ENCODE measurements at regions not wholly inside any gene's neighbourhood (a gene's known extent, or its start where the extent isn't known, plus 50 kb on each side); places are given as distances from the start of the nearest gene placed in this dataset.

GRCh38 chr2:199707593-199708185, 143.3 kb downstream of the FTCDNL1 start:
- TF ChIP-seq CTCF (IDR thresholded peaks at IDR 0.05) (no peak), POLR2AphosphoS5 (IDR thresholded peaks at IDR 0.05; ENCODE audit: low read depth, low read length) (no peak), TCF7L2 (IDR thresholded peaks at IDR 0.05; ENCODE audit: low read depth, low read length) (no peak)
